Activated naive CD4-positive, alpha-beta T cell treated with anti-CD3 and anti-CD28 coated beads, Interleukin-2, amount 50 U/mL, for 72 hours (primary cell): ENCODE measurements at regions not wholly inside any gene's neighbourhood (a gene's known extent, or its start where the extent isn't known, plus 50 kb on each side); places are given as distances from the start of the nearest gene placed in this dataset.
"Not testable (repeated sequence)": the region's sequence is repeated elsewhere in the genome, so short reads cannot be mapped to it uniquely, and the experiment has no call there.

Source experiments
- ATAC-seq, 2 donors: fragments of 150-1000 bp; cut with Tn5 transposase; 2 replicates each; pipeline ENCODE4 v1.10.0; 2021; ENCODE audit warnings: mild to moderate bottlenecking in 2 of 2, moderate library complexity in 2 of 2
- DNase-seq, 2 donors: peaks; one replicate each; pipeline ENCODE4 v3.0.0; 2021 to 2022; ENCODE audit warnings: low spot score in 2 of 2
- H3K27ac Mint-ChIP-seq, 2 donors: one replicate each; pipeline ENCODE4 v1.8.0; 2022; ENCODE audit warnings: mild to moderate bottlenecking in 2 of 2, mixed read lengths in 2 of 2
- H3K36me3 Mint-ChIP-seq, 2 donors: one replicate each; pipeline ENCODE4 v1.8.0; 2022; ENCODE audit warnings: mixed read lengths in 2 of 2
- H3K9me3 Mint-ChIP-seq, 2 donors: one replicate each; pipeline ENCODE4 v1.8.0; 2022; ENCODE audit warnings: mixed read lengths in 2 of 2

GRCh38 chr2:53183581-53183980, 584.0 kb upstream of the CHAC2 start:
- no peaks in the 10 kb centered on the region for H3K36me3 Mint-ChIP-seq
- DNase-seq, result no peak
- H3K9me3 Mint-ChIP-seq, result peaks cover 0 to 4% of the 10 kb centered on the region in 2 donors
- H3K27ac Mint-ChIP-seq, result no peak overlapping the region
- no peak for ATAC-seq

- Mint-ChIP-seq H3K9me3 (peaks cover 0 to 4% of the 10 kb centered on the region in 2 donors), H3K36me3 (no peaks in the 10 kb centered on the region), H3K27ac (no peak overlapping the region)
- ATAC-seq, result no peak
- no peak for DNase-seq
Observed at GRCh38 chr2:53182601-53183000, 585.0 kb upstream of the CHAC2 start.

- Mint-ChIP-seq H3K27ac (no peak overlapping the region), H3K36me3 (no peaks in the 10 kb centered on the region), H3K9me3 (peaks cover 0 to 4% of the 10 kb centered on the region in 2 donors)
- ATAC-seq (no peak), DNase-seq (no peak)
Observed at GRCh38 chr2:53181759-53182158, 585.8 kb upstream of the CHAC2 start.

- Mint-ChIP-seq H3K27ac (no peak overlapping the region), H3K9me3 (peaks cover 0 to 4% of the 10 kb centered on the region in 2 donors), H3K36me3 (no peaks in the 10 kb centered on the region)
- no peak for ATAC-seq
- DNase-seq, result no peak
Observed at GRCh38 chr2:53177327-53177726, 590.3 kb upstream of the CHAC2 start.

GRCh38 chr2:53174539-53174938, 593.1 kb upstream of the CHAC2 start:
- no peak for DNase-seq
- Mint-ChIP-seq H3K27ac (no peak overlapping the region), H3K9me3 (peaks cover under 1% of the 10 kb centered on the region in 2 donors), H3K36me3 (no peaks in the 10 kb centered on the region)
- ATAC-seq, result no peak

GRCh38 chr2:53173698-53174455, 593.7 kb upstream of the CHAC2 start:
- Mint-ChIP-seq H3K9me3 (peaks cover 3 to 4% of the 10 kb centered on the region in 2 donors), H3K36me3 (no peaks in the 10 kb centered on the region), H3K27ac (no peak overlapping the region)
- ATAC-seq (no peak), DNase-seq (no peak)

GRCh38 chr2:53173091-53173490, 594.5 kb upstream of the CHAC2 start:
- no peak for ATAC-seq
- Mint-ChIP-seq H3K27ac (no peak overlapping the region), H3K36me3 (no peaks in the 10 kb centered on the region), H3K9me3 (peaks cover 3 to 4% of the 10 kb centered on the region in 2 donors)
- no peak for DNase-seq

- Mint-ChIP-seq H3K36me3 (no peaks in the 10 kb centered on the region), H3K9me3 (peaks cover 3 to 4% of the 10 kb centered on the region in 2 donors), H3K27ac (no peak overlapping the region)
- DNase-seq, result no peak
- no peak for ATAC-seq
Observed at GRCh38 chr2:53170466-53170865, 597.1 kb upstream of the CHAC2 start.

- ATAC-seq (no peak), DNase-seq (no peak)
- no peak overlapping the region for H3K27ac Mint-ChIP-seq
- H3K36me3 Mint-ChIP-seq, result no peaks in the 10 kb centered on the region
- H3K9me3 Mint-ChIP-seq, result peaks cover 10 to 11% of the 10 kb centered on the region in 2 donors
Observed at GRCh38 chr2:53167227-53167626, 600.4 kb upstream of the CHAC2 start.

GRCh38 chr2:53150146-53150545, 617.5 kb upstream of the CHAC2 start:
- peaks cover 10 to 16% of the 10 kb centered on the region in 2 donors for H3K9me3 Mint-ChIP-seq
- no peak overlapping the region for H3K27ac Mint-ChIP-seq
- H3K36me3 Mint-ChIP-seq, result no peaks in the 10 kb centered on the region
- no peak for ATAC-seq
- DNase-seq, result no peak

- Mint-ChIP-seq H3K36me3 (no peaks in the 10 kb centered on the region), H3K27ac (no peak overlapping the region), H3K9me3 (peaks cover 10 to 16% of the 10 kb centered on the region in 2 donors)
- ATAC-seq (no peak), DNase-seq (no peak)
Observed at GRCh38 chr2:53148221-53148620, 619.4 kb upstream of the CHAC2 start.

GRCh38 chr2:53131416-53131815, 636.2 kb upstream of the CHAC2 start:
- peak in 1 of 2 donors; percentile 54 for ATAC-seq
- Mint-ChIP-seq H3K36me3 (no peaks in the 10 kb centered on the region), H3K27ac (no peak overlapping the region), H3K9me3 (peaks cover 0 to 17% of the 10 kb centered on the region in 2 donors)
- DNase-seq, result no peak

- no peak for DNase-seq
- Mint-ChIP-seq H3K36me3 (no peaks in the 10 kb centered on the region), H3K9me3 (peaks cover 0 to 11% of the 10 kb centered on the region in 2 donors), H3K27ac (no peak overlapping the region)
- ATAC-seq, result peak in 1 of 2 donors; percentile 75
Observed at GRCh38 chr2:53130441-53130943, 637.1 kb upstream of the CHAC2 start.

GRCh38 chr2:53129851-53130250, 637.8 kb upstream of the CHAC2 start:
- ATAC-seq (no peak), DNase-seq (no peak)
- Mint-ChIP-seq H3K9me3 (peaks cover 0 to 10% of the 10 kb centered on the region in 2 donors), H3K36me3 (no peaks in the 10 kb centered on the region), H3K27ac (no peak overlapping the region)

- Mint-ChIP-seq H3K9me3 (peaks cover 0 to 25% of the 10 kb centered on the region in 2 donors), H3K36me3 (no peaks in the 10 kb centered on the region), H3K27ac (no peak overlapping the region)
- ATAC-seq (no peak), DNase-seq (no peak)
Observed at GRCh38 chr2:53127061-53127650, 640.4 kb upstream of the CHAC2 start.

GRCh38 chr2:53114991-53115390, 652.6 kb upstream of the CHAC2 start:
- Mint-ChIP-seq H3K36me3 (peaks cover 0 to 4% of the 10 kb centered on the region in 2 donors), H3K9me3 (peaks cover 2 to 5% of the 10 kb centered on the region in 2 donors), H3K27ac (no peak overlapping the region)
- no peak for DNase-seq
- no peak for ATAC-seq

- H3K9me3 Mint-ChIP-seq, result peaks cover 4 to 7% of the 10 kb centered on the region in 2 donors
- no peak for ATAC-seq
- no peak overlapping the region for H3K27ac Mint-ChIP-seq
- no peak for DNase-seq
- peaks cover 0 to 4% of the 10 kb centered on the region in 2 donors for H3K36me3 Mint-ChIP-seq
Observed at GRCh38 chr2:53114582-53114981, 653.0 kb upstream of the CHAC2 start.

- not testable (repeated sequence) for DNase-seq, H3K27ac Mint-ChIP-seq, H3K36me3 Mint-ChIP-seq, ATAC-seq
- H3K9me3 Mint-ChIP-seq, result peaks cover 7 to 11% of the 10 kb centered on the region in 2 donors
Observed at GRCh38 chr2:53112408-53112807, 655.2 kb upstream of the CHAC2 start.
